ENCODE measurements at regions not wholly inside any gene's neighbourhood (a gene's known extent, or its start where the extent isn't known, plus 50 kb on each side); places are given as distances from the start of the nearest gene placed in this dataset.

DNA sequence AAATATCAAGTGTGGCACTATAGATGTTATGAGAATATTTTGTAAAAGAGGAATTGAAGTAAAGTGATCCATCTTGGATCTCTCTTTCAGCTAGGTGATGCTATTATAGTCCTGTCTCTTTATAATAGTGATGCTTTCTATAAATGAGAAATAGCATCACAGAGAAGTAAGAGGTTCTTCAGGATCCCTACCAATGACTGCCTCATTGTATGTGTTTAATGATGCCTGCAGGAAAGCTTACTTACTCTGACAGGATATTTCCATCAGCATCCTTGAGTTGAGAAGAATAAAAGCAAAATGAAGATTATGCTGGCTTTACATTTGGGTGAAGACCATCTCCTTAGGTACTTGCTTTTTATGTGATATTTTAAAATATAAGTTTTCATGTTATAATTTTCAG, 846.0 kb upstream of the LRFN5 start:
- TF ChIP-seq POLR2AphosphoS5 (IDR thresholded peaks at IDR 0.05; ENCODE audit: borderline replicate concordance, low read depth, low read length) (no peak), EZH2 (IDR thresholded peaks at IDR 0.05) (no peak)
